HG03442 (cell line): ENCODE measurements at regions not wholly inside any gene's neighbourhood (a gene's known extent, or its start where the extent isn't known, plus 50 kb on each side); places are given as distances from the start of the nearest gene placed in this dataset.

Source experiments
- ATAC-seq: cut with Tn5 transposase; IDR thresholded peaks from one replicate; pipeline ENCODE4 v1.9.1; 2021; ENCODE audit warnings: mild to moderate bottlenecking, moderate library complexity; ENCODE audit not compliant: unreplicated experiment

DNA sequence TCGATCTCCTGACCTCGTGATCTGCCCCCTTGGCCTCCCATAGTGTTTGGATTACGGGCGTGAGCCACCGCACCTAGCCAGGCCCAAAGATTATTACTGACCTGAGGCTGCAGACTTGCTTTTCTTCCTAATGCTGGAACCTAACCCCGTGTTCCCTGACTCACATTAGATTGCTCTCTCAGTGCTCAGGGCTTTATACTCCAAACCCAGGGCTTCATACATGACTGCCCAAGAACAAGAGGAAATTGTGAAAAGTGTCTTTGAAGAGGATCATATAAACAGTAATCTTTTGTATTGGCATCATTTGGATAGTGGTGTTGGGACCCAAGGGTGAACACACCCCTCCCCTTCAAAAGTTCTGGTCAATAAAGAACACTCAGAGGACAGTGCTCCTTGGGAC is 233.3 kb upstream of the TAS2R1 start:
- no peak for ATAC-seq

DNA sequence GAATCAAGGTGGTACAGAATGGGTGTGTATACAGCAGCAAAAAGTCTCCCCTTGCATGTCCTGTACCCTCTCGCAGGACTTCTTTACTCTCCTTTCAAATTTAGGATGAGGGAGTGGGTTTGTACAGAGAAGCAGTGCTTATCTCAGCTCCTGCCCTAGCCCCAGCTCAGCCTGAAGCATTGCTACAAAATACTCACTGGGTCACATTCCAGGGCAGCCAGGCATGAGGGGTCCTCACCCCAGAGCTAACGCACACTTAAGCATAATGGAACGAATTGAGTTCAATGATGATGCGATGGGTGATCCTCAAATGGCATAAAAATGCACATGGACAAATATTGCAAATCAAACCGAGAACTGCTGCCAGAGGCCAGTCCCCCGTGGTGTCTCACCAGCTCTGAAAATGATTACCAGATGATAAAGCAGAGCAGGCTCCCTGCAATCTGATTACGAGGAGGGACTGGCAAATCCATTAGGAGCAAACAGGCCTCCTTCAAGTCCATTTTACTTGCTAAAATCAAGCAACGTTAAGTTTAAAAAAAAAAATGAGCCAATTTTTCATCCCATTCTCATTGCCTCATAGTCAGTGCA is 231.6 kb upstream of the TAS2R1 start:
- ATAC-seq: no peak

DNA sequence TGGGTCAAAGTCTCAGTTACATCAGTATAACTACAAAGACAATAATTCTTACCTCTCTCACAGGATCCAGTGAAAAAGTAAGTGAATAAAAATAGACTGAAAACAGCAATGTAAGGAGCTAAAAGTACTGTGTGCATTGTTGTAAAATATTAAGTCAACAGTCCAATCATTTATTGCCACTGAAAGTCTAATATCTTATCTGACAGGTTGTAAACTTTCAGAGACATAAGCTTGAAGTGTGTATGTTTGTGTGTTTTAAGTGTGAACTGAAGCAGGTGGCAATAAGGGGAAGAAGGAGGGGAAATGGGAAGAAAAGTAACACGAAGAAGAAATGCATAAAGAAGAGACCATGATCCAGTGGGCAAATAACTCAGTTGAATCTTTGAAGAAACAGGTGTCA is 229.7 kb upstream of the TAS2R1 start:
- ATAC-seq: no peak

DNA sequence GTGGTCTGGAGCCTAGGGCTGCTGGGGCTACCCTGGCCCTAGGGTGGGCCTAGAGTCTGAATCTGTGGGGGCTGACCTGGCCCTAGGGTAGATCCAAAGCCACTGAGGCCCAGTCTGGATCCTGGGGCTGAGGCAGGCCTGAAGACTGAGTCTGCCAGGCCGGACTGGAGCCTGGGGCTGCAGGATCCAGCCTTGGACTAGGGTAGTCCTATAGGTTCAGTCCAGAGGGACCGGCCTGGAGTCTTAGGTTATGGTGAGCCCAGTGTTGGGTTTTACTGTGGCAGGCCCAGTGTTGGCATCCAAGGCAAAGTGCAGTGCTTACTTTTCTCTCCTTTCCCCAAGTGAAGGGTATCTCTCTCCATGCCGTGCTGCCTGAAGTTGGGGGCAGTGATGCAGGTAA is 227.9 kb upstream of the TAS2R1 start:
- no peak for ATAC-seq

DNA sequence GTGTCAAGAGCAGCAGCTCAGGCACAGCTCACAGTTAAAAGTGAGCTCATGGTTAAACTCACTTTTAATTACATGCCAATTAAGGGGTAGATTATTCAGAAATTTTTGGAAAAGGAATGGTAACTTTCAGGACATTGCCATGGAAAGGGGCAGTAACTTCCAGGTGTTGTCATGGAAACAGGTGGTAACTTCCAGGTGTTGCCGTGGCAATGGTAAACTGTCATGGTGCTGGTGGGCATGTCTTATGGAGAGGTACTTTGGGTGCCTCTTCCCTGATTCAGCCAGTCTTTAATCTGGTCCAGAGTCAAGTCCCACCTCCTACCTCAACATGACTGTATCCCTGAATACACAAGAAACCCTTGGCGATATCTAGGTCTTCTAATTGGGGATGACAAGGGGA is 223.2 kb upstream of the TAS2R1 start:
- no peak for ATAC-seq

DNA sequence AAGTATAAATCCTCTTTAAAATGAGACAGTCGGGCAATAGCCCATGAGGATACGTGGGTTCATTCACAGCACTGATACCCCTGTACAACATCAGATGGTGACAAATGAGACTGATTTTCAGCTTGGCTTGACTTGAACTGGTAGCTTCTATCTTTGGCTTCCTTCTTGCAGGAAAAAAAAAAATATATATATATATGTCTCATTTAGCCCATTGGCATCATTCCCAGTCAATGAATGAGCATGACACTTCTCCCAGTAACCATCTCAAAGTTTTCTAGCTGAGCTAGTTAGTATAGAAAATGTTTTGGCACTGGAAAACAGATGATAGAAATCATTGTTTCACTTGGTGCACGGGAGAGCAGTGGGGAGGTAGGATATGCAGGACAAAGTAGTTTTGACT is 222.5 kb upstream of the TAS2R1 start:
- ATAC-seq: no peak

DNA sequence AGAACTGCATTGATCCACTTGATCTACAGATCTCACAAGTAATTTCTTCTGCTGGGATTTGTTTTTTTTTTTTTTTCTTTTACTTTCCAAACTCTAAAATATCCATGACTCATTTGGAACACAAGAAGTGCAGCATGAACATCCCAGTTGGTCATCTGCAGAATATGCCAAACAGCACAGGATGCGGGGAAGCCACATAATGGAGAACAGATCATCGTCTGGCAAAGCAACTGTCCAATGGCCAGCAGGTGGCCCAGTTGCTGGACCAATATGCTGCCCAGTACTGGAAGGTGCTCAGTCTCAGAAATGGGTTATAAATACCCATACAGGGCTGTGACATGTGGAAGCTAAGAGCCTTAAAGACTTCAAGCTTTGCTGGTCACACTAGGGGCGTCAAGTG is 221.3 kb upstream of the TAS2R1 start:
- no peak for ATAC-seq

DNA sequence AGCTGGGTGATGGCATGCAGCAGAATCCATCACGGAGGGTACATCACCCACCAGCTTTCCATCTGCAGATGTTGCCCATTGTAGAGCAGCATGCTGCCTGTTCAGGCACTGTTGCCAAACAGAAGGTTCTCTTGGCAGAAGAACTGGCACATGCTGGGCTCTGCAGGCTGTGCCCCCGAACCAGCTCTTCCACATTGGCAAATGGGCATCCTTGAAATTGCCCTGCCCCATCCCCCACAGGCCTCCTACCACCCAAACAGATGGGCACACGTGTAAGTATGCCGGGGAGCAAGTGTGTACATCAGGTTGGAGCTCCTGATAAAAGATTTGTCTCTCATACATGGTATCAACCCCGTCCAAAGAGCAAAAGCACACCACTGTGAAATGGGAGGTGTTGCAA is 220.3 kb upstream of the TAS2R1 start:
- no peak for ATAC-seq

DNA sequence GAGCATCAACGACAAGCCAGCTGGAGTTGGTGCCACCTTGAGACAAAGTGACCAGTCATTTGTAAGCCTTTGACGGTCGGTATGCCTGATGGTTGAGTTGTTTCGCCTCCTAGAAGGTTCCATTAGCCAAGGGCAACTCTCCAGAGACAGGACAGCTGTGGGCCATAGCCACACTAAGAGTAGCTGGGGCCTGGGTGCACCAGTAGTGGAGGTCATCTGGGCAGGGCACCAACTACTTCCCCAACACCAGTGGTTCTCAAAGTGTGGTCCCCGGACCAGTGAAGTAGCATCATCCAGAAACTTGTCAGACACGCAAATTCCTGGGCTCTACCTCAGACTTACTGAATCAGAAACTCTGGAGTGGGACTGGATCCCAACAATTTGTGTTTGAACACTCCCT is 217.5 kb upstream of the TAS2R1 start:
- ATAC-seq: no peak

DNA sequence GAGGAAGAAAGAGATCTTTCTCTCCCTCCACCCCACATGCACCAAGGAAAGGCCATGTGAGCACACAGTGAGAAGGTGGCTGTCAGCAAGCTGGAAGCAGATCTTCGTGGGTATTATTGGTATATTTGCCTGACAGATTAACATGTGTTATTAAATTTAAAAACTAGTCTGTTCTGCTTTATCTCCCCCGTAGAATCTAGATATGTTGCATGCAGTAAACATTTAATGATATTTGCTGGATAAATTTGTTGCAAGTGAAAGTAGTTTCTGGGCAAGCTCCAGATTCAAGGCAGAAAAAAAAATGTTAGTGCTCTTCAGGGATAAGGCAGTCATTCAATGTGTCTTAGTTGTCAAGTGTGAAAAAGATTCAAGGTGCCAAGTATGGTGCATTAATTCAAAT is 215.0 kb upstream of the TAS2R1 start:
- no peak for ATAC-seq

DNA sequence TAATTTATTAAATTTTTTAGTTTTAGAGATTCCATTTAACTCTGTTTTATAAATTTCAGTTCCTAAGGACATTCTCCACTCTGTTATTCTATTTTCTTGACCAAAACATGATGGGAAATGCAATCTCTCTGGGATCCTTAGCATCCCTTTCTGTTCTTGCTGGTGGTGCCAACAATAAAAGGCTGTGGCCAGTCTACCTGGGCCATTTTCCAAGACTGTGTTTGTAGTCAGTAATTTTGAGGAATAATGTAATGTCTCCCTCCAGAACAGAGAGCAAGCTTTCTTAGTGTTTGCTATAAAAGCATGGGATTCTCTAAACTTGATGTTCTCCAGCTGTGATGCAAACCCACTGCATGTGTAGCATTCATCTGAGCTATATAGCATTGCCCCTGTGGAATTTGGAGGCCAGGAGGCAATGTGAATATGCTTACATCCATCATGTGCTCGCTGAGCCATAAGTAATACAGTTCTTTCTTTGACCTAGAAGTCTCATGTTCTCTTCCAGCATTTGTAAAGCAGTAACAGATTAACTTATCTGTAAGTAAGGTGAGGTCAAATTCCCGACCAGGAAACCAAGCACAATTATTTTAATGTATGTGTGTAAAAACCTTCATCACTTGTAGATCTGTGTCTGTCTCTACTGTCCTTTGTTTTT is 211.5 kb upstream of the TAS2R1 start:
- ATAC-seq: no peak

DNA sequence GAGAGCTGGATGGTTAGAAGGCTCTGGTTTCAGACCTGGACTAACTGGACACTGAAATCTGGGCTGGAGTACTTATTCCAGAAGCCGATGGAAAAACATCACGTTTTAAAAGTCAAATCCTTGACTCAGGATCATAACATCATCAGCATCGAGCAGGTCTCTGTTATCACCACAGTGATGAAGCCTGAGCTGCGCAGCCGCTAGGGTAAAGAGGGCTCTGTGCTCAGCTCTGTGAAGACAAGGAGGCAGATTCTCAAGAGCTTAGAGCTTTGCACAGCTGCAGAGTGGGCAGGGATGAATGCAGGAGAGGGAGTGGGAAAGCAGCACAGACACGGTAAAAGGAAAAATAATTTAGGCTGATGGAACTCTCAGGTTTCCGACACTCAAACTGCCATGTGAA is 208.8 kb upstream of the TAS2R1 start:
- ATAC-seq: no peak

DNA sequence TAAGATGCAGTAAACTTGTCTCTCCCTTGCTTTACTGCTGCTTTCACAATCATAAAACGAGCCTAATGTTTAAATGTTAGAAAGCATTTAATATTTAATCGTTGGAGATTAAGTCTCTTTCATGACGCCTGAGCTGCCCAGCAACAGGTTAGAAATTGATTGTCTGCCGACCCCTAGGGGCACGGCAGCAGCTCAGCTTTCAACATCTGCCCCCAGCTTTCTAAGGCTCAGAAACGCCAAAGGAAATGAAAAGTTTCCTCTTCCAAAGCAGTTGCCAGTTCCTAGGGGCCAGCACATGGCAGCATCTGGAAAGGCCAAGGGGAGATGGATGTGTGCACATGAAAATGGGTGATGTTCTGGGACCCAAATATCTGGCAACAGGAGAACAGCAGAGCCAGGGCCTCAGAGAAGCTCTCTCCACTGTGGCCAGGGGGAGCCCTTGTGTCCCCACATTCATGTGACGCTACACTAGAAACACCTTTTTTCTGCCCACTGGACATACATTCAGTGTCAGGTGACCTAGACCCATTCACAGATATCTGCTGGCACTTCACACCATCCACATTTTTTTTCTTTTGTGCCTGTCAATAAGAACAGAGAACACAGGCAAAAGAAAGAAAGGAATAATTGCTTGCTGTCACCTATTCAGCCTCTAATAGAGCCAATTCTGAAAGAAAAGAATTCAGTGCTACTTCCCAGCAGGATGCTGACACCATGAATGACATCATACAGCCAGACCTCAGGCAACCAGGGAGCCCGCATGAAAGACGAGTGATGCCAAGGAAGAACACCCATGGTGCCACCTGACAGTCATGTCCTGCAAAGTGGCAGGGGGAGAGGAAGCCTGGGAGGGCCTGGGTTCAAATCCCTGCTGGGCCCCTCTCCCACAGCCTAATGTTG is 205.0 kb upstream of the TAS2R1 start:
- ATAC-seq: no peak

DNA sequence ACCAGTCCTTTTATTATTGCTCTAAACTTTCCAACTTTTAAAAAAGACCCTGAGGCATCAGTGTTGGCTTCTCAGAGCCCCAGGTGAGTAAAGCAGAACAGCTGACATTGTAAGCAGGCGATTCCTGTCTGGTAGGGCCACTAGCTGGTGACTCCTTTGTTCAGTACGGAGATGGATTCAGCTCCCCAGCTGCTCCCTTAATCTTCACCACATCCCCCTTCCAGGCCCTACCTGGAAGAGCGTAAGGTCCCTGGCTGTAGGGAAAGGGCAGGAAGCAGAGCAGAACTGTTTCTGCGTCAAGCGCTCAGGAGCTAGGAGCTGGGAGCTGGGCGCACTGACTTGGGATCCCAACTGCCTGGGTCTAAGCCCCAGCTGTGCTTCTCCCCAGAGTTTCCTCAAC is 203.7 kb upstream of the TAS2R1 start:
- no peak for ATAC-seq

DNA sequence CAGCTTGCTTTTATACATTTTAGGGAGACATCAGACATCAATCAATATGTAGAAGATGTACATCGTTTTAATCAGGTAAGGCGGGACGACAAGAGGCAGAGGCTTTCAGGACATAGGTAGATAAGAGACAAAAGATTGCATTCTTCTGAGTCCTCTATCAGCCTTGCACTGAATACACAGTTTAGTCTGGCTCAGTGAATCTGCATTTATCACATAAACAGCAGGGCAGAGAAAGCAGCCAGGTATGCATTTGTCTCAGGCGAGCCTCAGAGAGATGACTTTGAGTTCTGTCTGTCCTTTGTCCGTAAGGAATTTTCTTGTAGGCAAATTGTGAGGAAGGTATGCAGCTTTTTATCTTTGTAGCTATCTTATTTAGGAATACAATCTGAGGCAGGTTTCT is 202.8 kb upstream of the TAS2R1 start:
- no peak for ATAC-seq

DNA sequence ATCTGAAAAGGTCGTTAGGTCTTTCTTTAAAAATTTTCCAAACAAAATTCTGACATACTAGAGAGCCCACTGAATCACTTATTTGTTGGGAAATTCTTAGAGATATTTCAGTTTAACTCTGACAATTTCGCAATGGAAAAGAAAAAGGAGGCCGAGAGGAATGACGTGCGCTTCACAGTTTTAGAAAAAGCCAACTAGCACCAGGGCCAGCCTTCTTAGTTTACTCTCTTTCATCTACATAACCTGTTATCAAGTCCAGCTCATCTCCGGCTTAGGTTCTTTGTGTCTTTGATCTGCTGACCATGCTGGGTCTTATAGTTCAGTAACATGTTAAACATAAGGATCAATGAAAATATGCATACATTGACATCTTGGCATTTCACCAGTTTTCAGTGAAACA is 201.7 kb upstream of the TAS2R1 start:
- ATAC-seq: no peak

DNA sequence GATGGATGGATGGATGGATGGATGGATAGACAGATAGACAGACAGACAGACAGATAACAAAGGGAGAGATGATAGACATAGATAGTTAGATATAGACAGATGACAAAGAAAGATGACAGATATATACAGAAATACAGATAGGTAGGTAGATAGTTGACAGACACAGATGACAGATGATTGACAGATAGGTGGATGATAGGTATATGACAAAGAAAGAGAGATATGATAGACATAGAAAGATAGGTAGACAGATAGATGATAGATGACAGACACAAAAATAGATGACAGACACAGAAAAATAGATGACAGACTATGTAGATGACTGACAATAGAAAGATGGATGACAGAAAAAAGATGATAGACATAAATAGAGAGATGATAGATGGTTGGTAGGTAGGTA is 200.0 kb upstream of the TAS2R1 start:
- ATAC-seq: no peak

DNA sequence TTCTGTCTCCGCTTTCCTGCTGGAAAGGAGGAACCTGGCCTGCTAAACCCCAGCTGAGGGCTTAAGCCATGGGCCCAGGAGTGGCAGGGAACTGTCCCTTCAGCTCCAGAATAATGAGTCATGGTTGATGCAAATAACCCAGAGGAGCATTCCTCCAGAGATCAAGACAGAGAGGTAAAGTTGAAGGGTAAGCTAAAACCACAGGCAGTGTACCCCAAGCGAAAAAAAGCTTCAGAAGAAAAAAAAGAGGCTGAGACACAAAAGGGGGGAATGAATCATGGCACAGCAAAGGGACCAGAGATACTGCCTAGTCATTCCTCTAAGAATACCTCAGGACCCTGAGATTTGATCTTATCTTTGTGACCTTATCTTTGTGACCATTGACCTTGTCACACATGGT is 199.5 kb upstream of the TAS2R1 start:
- no peak for ATAC-seq

DNA sequence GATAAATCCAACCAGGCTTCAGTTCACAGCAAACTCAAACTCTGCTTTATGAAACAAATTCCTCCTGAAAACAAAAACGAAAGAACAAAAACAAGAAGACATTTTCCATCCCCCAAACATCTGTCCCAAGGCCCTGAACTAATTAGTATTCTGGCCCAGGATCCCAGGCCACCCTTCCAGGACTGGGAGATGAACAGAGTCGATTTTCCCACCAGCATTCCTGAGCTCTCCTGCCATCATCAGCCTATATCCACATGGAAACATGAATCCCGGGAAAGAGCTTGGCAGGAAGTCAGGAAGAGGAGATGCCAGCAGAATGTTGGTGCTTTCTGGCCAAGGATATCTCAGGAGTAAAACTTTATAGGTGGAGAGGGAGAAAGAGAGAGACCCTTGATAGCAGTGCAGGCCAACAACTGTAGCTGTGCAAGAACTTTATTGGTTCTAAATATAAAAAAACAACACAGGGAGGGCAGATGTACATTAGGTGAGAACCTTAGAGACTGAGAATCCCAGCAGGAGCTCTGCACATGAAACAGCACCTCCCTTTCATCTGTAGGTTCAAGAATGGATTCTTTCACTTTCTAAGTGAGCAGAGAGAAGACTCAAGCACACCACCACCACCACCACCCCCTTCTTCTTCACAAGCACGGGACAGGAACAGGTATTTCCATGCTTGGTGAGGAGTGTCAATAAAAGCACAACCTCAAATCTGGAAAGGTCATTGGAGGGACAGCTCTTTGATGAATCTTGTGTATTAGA is 190.7 kb upstream of the TAS2R1 start:
- ATAC-seq: peak; percentile 48

DNA sequence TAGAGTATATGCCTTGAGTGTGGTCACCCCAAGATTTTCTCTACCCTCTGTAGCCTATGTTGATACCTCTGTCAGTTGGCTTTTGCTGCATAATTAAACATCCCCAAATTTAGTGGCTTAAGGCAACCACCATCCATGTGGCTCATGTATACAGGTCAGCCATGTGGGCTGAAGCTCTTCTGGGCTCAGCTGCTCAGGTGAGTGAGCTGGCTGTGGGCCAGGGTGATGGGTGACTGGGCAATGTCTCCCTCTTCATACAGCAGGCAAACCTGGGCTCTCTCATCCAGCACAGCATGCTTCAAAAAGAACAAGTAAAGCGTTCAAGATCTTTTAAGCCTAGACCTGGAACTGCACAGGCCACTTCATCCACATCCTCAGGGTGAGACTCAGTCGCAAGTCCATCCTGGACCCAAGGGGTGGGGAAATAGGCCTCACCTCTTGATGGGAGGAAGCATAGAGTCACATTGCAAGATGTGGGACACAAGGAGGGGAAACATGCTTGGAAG is 188.2 kb upstream of the TAS2R1 start:
- no peak for ATAC-seq

DNA sequence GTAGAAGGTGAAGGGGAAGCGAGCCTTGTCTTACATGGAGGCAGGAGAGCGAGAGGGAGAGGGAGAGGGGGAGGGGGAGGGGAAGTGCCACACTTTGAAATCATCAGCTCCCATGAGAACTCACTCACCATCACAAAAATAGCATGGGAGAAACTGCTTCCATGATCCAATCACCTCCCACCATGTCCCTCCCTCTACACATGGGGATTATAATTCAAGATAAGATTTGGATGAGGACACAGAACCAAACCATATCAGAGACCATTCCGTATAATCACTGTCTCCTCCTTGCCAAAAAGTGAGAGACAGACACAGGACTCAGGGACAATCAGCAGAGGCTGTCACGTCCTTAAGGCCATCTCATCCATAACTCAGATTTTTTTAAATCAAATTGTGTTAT is 187.7 kb upstream of the TAS2R1 start:
- ATAC-seq: no peak
